NCI-H1417 (cell line): ENCODE measurements at regions not wholly inside any gene's neighbourhood (a gene's known extent, or its start where the extent isn't known, plus 50 kb on each side); places are given as distances from the start of the nearest gene placed in this dataset.

ENCODE experiments used
- DNase-seq, 3 experiments: peaks; one replicate each; lab custom pipeline; 2025; lab: John Stamatoyannopoulos, UW

DNA sequence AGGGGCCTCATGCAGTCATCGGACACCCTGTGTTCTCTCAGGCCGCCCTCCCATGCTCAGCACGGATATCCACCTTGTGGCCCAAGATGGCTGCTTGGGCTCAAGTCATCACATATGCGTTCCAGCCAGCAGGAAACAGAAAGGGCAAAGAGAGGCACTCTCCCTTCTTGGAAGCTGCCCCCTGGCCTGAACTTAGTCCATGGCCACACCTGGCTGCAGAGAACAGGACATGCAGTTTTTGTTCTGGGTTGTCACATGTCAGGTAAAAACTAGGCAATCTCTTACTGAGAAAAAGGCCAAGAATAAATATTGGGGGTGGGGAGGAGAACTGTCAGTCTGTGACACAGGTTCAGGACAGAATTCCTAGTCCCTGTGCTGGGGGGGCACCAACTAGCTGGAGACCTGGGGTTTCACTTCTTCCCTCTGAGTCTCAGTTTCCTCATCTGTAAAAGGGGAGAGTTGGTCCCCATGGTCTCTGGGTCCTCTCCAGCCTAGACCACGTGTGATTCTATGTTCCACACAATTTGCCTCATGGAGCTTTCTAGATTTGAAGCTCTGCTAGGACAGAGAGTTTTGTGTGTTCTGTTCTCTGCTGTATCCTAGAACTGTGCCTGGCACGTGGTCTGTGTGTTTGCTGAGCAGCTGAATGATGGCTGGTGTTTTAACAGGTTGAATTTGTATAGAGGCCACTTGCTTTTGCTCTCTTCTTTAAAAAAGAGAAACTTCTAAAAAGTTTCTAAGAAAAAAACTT lies 107.2 kb upstream of the ANO1 start:
- DNase-seq: no peak

DNA sequence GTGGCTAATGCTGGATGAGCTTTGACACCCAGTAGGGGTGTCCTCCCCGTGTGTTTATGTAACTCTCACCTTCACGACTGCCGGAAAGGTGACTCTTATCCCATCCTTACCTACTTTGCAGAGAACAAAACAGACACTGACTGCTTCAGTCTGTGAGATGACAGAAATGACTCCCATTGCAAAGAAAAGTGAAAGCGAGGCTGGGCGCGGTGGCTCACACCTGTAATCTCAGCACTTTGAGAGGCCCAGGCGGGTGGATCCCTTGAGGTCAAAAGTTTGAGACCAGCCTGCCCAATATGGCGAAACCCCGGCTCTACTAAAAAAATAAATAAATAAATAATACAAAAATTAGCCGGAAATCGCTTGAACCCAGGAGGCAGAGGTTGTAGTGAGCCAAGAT lies 106.4 kb upstream of the ANO1 start:
- DNase-seq: no peak

DNA sequence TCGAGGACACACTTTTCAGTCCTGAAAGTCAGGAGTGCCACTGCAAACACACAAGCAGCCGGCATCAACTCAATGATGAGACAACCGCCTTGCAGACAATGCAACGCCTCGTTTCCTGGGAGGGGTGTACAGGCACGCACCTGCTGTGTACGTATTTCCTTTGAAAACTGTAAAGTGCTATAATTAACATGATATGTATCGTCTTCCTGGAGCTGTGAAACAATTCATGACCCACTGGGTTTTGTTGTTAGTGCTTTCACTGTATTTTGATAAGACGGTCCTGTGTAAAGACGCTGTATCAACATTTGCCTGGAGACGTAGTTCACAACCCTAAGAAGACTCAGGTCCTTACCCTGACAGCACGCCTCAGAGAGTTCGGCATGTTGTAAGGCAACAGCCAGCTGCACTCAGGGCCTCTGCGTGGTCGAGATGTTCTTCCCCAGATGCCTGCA lies 105.7 kb upstream of the ANO1 start:
- DNase-seq: peak in 1 of 3 experiments; percentile 41

DNA sequence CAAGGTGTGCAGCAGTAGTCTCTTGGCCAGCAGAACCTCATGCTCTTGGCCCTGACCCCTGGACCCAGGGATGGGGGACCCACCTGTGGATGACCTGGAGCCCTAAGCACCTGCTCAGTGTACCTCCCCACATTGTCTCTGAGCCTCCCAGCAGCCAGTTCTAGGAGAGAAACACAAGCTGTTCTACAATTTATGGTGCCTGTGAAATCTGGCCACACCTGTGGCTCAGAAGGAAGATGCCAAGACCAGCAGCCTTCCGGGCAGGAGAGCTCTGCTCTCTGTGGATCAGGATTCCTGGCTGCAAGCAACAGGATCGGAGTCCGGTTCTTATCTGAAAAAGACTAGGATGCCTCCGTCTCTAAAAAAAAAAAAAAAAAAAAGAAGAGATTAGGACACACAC lies 103.6 kb upstream of the ANO1 start:
- DNase-seq: no peak

DNA sequence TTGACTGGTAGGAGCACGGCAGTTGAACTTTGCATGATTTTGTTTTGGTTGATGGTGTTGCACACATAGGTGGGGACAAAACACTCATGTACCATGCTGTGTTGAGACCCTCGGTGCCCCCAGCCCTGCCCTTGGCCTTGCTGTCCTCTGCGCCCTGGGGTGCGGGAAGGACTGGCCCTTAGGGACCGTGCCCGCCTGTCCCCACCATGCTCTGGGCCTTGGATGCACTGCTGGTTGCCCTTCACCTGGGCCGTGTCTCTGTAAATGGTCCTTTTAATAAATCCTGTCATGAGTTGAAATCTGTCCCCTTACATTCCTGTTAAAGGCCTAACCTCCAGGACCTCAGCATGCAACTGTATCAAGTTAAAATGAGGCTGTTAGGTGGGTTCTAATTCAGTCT lies 102.3 kb upstream of the ANO1 start:
- no peak for DNase-seq

DNA sequence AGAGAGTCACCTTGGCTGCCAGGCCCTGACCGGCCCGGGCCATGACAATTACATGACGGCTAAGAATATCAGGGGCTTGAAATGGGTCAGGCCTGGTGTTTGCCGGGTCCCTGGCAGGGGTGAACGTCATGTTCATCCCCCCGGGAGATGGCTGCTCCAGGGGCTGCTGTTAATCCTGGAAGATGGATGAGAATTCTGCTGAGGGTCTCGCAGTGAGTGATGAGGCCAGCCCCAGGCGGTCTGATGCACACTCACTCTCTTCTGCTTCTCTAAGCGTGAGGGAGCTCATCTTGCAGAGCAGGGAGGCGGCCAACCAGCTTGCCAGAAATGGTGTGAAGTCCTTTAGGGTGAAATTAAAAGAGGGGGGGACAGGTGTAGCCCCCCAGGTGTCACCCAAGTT lies 101.3 kb upstream of the ANO1 start:
- DNase-seq: no peak

GRCh38 chr11:69977951-69978350 lies 100.2 kb upstream of the ANO1 start:
- DNase-seq: no peak

DNA sequence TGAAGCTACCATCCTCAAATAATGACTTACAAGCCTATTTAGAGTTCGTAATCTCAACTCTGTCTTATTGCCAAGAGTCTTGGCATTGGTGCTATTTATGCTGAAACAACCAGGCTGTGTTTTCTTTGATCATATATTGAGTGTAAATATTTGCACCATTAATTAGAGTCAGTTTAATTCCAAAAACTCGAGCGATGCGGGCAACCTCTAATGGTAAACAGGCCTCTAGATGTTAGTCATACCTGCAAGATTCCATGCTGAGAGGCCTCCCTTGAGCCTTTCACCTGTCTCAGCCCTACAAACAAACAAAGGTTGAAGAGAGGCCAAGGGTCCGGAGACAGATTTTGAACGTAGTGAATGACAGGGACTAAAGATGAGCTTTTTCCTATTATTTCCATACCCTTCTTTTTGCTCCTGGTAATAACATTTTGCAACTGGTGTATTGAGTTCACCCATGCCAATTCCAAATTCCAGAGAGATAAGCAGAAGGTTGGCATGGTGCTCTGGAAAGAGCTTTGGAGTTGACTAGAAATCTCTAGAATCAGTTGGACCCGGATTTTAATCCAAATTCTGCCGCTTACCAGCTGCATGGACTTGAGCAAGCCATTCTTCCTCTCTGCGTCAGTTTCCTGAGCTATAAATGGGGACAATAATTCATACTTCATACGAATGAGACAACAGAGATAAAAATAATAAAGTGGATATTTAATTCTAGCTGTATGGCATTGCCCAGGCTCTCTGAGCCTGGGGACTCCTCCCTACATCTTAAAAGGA lies 99.1 kb upstream of the ANO1 start:
- no peak for DNase-seq

DNA sequence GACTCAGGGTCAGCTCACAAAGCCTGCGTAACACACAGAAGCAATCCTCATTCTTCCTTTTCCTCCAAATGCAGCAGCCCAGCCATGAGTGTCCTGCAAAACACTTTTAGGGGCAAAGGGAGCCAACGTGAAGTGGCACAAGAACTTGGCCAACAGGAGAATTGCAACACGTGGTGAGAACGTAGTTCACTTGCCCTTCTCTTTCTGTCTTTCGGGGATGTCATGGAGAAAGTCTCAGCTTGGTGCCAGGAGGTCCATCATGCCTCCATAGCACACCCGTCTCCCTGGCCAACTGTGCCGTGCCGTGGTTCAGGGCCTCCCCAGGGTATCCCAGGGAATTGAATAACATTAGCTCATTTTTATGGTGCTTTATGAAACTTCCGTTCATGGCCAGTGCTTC lies 98.5 kb upstream of the ANO1 start:
- no peak for DNase-seq

DNA sequence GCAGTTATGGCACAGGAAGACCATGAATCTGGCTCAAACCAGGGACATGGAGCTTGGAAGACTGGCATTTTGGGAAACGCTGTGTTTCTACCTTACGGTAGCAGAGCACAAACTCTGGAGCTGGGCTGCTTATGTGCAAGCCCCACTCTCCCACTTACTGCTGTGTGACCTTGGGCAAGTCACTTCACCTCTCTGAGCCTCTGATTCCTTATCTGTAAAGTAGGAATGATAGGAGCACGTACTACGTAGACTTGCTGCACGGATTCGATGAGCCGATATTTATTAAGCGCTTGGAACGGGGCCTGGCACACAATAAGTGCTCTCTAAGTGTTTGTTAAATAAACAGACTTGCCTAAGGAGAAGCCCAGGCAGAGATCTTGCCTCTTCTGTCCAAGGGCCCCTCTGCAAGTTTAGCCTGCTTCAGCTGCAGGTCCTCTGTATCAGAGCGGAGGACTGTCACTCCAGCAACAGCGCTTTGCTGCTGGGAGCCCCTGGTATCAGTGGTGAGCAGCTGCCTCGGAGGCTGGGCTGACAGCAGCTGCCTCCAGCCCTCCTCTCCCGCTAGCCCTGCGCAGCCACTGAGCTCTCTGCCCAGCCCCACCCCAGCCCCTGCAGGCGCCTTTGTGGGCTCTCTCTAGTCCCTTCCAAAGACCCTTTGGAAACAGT lies 96.9 kb upstream of the ANO1 start:
- no peak for DNase-seq

DNA sequence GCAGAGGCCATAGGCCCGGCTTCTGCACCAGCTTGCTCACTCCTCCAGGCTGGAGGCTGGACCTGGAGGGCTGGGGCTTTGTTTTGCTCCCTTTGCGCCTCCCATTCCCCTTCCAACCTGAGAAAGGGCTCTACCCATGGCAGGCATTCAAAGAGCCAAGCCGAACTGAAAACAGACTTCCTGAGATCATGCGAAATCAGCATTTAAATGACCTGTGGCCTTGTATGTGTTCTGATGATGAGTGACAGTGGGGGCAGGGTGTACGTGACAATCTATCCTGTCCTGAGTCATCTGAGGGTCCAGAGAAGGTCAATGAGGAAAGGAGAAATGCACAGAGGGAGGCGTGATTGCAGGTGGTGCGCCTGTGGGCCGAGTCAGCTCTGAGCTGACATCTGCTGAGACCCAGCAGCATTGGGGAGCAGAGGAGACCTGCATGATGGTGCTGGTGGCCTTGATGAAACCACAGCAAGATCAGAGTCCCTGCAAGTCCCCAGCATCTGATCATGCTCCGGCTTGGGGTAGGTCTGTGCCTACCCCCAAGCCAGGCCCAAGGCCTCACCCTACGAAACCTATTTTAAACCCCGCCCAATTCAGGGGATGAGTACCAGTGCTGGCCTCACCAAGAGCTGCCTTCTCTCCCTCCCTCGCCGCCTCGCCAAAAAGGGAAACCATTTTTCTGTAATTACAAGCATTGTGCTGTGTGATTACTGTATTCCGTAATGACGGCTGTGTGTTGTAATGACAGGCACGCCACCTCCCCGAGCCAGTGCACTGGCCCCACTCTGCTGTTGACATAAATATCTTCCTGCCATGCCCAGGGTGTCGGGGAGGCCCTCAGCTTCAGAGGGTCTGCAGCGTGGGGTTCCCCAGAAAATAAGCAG lies 95.2 kb upstream of the ANO1 start:
- DNase-seq: no peak

DNA sequence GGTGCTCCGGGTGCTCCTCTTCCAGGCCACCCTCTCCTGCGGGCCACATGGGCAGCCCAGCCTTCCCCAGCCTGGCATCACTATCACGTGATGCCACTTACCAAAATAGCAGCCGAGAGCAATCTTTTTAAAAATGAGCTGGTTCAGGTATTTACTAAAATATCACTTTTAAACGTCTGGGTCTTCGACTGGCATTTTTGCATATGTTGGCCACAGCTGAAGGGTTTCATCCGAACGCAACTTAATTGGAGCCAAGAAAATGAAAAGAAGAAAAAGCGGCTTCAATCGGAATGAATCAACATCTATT lies 94.6 kb upstream of the ANO1 start:
- DNase-seq: no peak

DNA sequence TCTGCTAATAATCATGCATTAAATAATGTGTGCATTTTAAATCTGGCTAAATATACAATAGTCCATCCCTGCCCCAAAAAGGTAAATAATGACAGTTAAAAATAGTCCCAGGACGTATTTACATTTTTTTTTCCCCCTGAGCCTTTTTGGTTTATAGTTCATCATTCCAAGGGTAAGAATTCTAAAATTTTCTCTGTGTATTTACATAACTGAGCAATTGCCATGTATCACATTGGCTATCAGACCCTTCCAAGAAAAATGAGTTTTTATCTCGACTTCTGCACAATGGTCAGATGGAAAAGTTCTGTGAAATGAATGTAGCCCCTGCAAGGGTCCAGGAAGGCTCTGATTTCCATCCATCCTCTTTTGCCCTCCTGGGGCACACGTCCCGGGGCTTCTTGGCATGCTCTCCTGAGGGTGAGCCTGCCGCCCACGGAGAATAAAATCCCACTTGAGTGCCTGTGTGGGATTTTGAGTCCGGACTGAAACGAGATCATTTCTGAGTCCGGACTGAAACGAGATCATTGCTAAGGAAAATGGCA lies 94.1 kb upstream of the ANO1 start:
- DNase-seq: no peak

GRCh38 chr11:69984457-69985261 lies 93.5 kb upstream of the ANO1 start:
- no peak for DNase-seq

- DNase-seq: no peak
Measured at GRCh38 chr11:69985331-69985640, 92.8 kb upstream of the ANO1 start.

DNA sequence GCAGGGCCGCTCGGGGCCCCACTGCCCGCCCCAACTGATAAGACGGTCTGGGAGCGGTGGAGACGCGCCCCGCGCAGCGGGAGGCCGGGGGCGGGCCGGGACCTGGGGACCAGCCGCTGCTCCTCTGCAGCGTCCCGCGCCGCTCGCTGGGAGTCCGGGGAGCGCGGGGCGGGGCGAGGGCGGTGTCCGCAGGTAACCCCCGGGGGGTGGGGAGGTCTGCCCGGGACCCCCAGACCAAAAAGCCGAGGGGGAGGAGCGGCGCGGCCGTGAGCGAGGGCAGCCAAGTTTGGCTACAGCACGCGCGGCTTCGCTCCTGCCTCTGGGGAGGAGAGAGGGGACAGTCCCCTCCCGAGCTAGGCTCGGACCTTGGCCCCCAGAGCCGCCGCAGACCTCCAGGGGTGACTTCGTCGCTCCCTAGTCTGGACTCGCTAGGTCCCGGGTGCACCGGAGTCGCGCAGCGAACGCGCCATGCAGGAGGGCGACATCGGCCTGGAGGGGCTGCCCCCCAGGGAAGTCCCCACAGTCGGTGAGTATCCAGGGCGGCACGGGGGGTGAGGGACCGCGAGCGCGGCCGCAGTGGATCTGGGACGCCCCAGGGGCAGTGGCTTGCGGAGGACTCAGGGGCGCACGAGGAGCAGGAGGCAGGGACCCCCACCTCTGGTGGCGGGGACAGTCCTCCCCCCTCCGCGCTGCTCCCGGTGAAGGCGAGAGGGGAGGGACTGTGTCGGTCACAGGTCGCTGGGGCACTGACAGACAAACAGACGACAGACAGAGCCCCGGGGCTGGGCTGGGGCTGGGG lies 92.3 kb upstream of the ANO1 start:
- DNase-seq: no peak

- no peak for DNase-seq
Measured at GRCh38 chr11:69986440-69986787, 91.7 kb upstream of the ANO1 start.

DNA sequence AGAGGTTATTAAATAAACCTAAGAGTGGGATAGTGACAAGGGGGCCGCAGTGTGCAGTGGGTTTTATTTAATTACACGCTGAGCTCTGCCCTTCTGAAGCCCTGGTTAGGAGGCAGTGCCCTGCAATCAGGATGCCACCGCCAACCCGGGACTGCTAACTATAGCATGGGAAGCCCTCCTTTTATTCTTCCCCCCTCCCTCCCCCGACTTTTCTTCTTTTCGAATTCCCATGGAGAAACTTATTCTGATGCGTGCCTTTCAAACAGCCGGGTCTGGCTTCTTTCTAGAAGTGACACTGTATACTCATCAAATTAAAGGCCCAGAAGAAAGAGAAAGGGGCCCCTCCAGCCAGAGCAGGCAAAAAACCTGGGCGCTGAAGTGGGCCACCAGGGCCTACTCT lies 91.3 kb upstream of the ANO1 start:
- DNase-seq: no peak

GRCh38 chr11:69992026-69992425 lies 86.1 kb upstream of the ANO1 start:
- DNase-seq: no peak

GRCh38 chr11:69992943-69993694 lies 85.0 kb upstream of the ANO1 start:
- no peak for DNase-seq
